ENCODE measurements at regions not wholly inside any gene's neighbourhood (a gene's known extent, or its start where the extent isn't known, plus 50 kb on each side); places are given as distances from the start of the nearest gene placed in this dataset.
"Not testable (repeated sequence)": the region's sequence is repeated elsewhere in the genome, so short reads cannot be mapped to it uniquely, and the experiment has no call there.

GRCh38 chr21:5039926-5040325, 5481.5 kb upstream of the TPTE start:
- not testable (repeated sequence) for TF ChIP-seq CTCF, POLR2AphosphoS5 (IDR thresholded peaks at IDR 0.05)

Measured in gastroesophageal sphincter (tissue), 3 donors.